ENCODE measurements at regions not wholly inside any gene's neighbourhood (a gene's known extent, or its start where the extent isn't known, plus 50 kb on each side); places are given as distances from the start of the nearest gene placed in this dataset.

- no peak for FAIRE-seq
Observed at GRCh38 chr9:14466429-14466818, 152.5 kb upstream of the NFIB start.

GRCh38 chr9:14462950-14463349 lies 149.0 kb upstream of the NFIB start:
- peak; percentile 77 for FAIRE-seq

GRCh38 chr9:14455243-14455642 lies 141.3 kb upstream of the NFIB start:
- FAIRE-seq = no peak

GRCh38 chr9:14453286-14453685 lies 139.3 kb upstream of the NFIB start:
- FAIRE-seq = no peak

- FAIRE-seq = no peak
Observed at GRCh38 chr9:14452539-14452938, 138.6 kb upstream of the NFIB start.

- no peak for FAIRE-seq
Observed at GRCh38 chr9:14451949-14452348, 138.0 kb upstream of the NFIB start.

GRCh38 chr9:14447103-14447502 lies 133.2 kb upstream of the NFIB start:
- FAIRE-seq = no peak

- no peak for FAIRE-seq
Observed at GRCh38 chr9:14445946-14446345, 132.0 kb upstream of the NFIB start.

- no peak for FAIRE-seq
Observed at GRCh38 chr9:14442956-14443355, 129.0 kb upstream of the NFIB start.

- no peak for FAIRE-seq
Observed at GRCh38 chr9:14441976-14442651, 128.2 kb upstream of the NFIB start.

GRCh38 chr9:14441115-14441514 lies 127.2 kb upstream of the NFIB start:
- no peak for FAIRE-seq

GRCh38 chr9:14440062-14440461 lies 126.1 kb upstream of the NFIB start:
- no peak for FAIRE-seq

GRCh38 chr9:14439555-14439954 lies 125.6 kb upstream of the NFIB start:
- no peak for FAIRE-seq

GRCh38 chr9:14438232-14439021 lies 124.5 kb upstream of the NFIB start:
- no peak for FAIRE-seq

- FAIRE-seq = no peak
Observed at GRCh38 chr9:14437354-14438231, 123.7 kb upstream of the NFIB start.

- no peak for FAIRE-seq
Observed at GRCh38 chr9:14435871-14436270, 121.9 kb upstream of the NFIB start.

- FAIRE-seq = no peak
Observed at GRCh38 chr9:14434971-14435718, 121.2 kb upstream of the NFIB start.

- FAIRE-seq = no peak
Observed at GRCh38 chr9:14434158-14434504, 120.2 kb upstream of the NFIB start.

- peak; percentile 97 for FAIRE-seq
Observed at GRCh38 chr9:14433351-14434157, 119.6 kb upstream of the NFIB start.

GRCh38 chr9:14432666-14433350 lies 118.9 kb upstream of the NFIB start:
- no peak for FAIRE-seq

- FAIRE-seq = peak; percentile 94
Observed at GRCh38 chr9:14428781-14429230, 114.9 kb upstream of the NFIB start.

All from A204.1 (cell line).